ENCODE measurements at regions not wholly inside any gene's neighbourhood (a gene's known extent, or its start where the extent isn't known, plus 50 kb on each side); places are given as distances from the start of the nearest gene placed in this dataset.
"Not testable (repeated sequence)": the region's sequence is repeated elsewhere in the genome, so short reads cannot be mapped to it uniquely, and the experiment has no call there.

DNA sequence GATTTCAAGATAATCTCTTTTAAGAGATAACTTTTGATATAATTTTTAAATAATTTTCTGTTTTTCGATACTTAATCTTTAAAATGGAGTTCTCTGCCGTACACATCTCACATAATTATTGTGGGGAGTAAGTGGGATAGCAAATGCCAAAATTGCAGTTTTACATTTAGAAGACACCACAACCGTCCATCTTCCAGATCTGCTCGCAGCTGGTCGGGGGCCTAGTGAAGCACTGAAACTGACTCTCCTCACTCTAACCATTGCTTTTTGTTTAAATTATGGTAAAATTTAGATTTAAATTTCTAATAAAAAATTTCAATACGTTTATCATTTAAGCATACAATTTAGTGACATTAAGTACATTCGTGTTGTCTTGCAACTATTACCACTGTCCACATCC is 94.2 kb downstream of the PRR15 start:
- Histone ChIP-seq H3K4me1 (replicated peaks) (no peaks in the 10 kb centered on the region), H3K4me3 (no peak overlapping the region), H3K27ac (no peak overlapping the region), H3K36me3 (no peaks in the 10 kb centered on the region), H3K27me3 (replicated peaks; ENCODE audit: insufficient read depth) (no peaks in the 10 kb centered on the region), H3K9me3 (no peaks in the 10 kb centered on the region)
- 93% methylated on average over 7 of the region's 7 CpGs for WGBS
- intact Hi-C loops (cut with DNase I): no loop called here
- DNase-seq (ENCODE audit: low spot score): no peak
- TF ChIP-seq, protein P1, sequence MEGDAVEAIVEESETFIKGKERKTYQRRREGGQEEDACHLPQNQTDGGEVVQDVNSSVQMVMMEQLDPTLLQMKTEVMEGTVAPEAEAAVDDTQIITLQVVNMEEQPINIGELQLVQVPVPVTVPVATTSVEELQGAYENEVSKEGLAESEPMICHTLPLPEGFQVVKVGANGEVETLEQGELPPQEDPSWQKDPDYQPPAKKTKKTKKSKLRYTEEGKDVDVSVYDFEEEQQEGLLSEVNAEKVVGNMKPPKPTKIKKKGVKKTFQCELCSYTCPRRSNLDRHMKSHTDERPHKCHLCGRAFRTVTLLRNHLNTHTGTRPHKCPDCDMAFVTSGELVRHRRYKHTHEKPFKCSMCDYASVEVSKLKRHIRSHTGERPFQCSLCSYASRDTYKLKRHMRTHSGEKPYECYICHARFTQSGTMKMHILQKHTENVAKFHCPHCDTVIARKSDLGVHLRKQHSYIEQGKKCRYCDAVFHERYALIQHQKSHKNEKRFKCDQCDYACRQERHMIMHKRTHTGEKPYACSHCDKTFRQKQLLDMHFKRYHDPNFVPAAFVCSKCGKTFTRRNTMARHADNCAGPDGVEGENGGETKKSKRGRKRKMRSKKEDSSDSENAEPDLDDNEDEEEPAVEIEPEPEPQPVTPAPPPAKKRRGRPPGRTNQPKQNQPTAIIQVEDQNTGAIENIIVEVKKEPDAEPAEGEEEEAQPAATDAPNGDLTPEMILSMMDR (IDR thresholded peaks at IDR 0.05): no peak
- TF ChIP-seq POLR2AphosphoS5 (IDR thresholded peaks at IDR 0.05): no peak
- no peak for TF ChIP-seq POLR2A (IDR thresholded peaks at IDR 0.05)

DNA sequence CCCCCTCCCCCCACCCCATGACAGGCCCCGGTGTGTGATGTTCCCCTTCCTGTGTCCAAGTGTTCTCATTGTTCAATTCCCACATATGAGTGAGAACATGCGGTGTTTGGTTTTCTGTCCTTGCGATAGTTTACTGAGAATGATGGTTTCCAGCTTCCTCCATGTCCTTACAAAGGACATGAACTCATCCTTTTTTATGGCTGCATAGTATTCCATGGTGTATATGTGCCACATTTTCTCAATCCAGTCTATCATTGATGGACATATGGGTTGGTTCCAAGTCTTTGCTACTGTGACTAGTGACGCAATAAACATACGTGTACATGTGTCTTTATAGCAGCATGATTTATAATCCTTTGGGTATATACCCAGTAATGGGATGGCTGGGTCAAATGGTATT is 95.6 kb downstream of the PRR15 start:
- H3K9me3 ChIP-seq; H3K4me1 ChIP-seq (replicated peaks); H3K27ac ChIP-seq; H3K4me3 ChIP-seq; DNase-seq (ENCODE audit: low spot score); H3K36me3 ChIP-seq; H3K27me3 ChIP-seq (replicated peaks; ENCODE audit: insufficient read depth); intact Hi-C loops (cut with DNase I): not testable (repeated sequence)
- WGBS: 98% methylated on average over 5 of the region's 5 CpGs

DNA sequence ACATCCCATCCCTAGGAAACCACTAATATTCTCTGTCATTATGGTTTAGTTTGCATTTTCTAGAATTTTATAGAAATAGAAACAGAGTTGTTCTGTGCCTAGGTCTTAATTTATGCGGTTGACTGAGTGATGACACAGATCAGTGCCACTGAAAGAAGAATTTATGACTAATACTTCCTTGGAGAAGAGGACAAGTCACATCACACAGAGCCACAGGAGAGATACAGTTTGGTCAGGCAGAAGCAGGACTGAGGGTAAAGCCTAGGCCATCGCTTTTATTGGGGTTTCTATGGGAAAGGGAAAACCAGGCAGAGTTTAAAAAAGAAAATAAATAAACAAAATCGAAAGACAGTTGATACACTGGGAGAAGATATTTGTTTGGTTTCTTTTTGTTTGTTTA is 99.3 kb downstream of the PRR15 start:
- DNase-seq (ENCODE audit: low spot score); H3K4me3 ChIP-seq; H3K9me3 ChIP-seq; H3K27ac ChIP-seq; H3K36me3 ChIP-seq; intact Hi-C loops (cut with DNase I); H3K27me3 ChIP-seq (replicated peaks; ENCODE audit: insufficient read depth); H3K4me1 ChIP-seq (replicated peaks): not testable (repeated sequence)
- WGBS: 91% methylated on average over 3 of the region's 3 CpGs

DNA sequence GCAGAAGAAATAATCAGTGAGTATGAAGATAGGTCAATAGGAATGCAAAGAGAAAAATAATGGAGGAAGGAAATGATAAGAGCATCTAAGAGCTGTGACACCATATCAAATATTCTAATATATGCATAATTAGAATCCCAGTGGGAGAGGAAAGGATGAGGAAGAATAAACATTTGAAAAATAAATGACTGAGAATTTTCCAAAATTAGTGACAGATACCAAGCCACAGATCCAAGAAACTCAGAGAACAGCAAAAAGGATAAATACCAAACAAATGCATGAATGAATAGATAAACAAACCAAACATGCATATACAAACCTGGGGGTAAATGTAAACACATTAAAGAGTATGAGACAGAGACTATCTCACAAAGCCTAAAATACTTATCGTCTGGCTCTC is 101.4 kb downstream of the PRR15 start:
- 83% methylated on average over 1 of the region's 1 CpG for WGBS
- DNase-seq (ENCODE audit: low spot score); H3K4me1 ChIP-seq (replicated peaks); H3K27me3 ChIP-seq (replicated peaks; ENCODE audit: insufficient read depth); intact Hi-C loops (cut with DNase I); H3K9me3 ChIP-seq; H3K4me3 ChIP-seq; H3K36me3 ChIP-seq; H3K27ac ChIP-seq: not testable (repeated sequence)

DNA sequence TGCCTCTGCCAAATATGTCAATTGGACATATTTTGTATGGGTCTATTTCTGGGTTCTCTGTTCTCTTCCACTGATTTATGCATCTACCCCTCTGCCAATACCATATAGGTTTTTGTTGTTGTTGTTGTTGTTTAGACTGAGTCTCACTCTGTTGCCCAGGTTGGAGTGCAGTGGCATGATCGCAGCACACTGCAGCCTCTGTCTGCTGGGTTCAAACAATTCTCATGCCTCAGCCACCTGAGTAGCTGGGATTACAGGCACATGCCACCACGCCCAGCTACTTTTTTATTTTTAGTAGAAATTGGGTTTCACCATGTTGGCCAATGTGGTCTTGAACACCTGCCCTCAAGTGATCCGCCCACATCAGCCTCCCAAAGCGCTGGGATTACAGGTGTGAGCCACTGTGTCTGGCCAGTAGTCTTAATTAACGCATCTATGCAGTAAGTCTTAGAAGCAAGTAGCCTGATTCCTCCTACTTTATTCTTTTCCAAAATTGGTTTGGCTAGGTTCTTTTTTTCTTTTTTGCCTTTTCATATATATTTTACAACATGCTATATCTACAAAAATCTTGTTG is 103.5 kb downstream of the PRR15 start:
- H3K27ac ChIP-seq; DNase-seq (ENCODE audit: low spot score); H3K4me3 ChIP-seq; H3K36me3 ChIP-seq; intact Hi-C loops (cut with DNase I); H3K9me3 ChIP-seq; H3K4me1 ChIP-seq (replicated peaks); H3K27me3 ChIP-seq (replicated peaks; ENCODE audit: insufficient read depth): not testable (repeated sequence)
- 97% methylated on average over 5 of the region's 5 CpGs for WGBS

DNA sequence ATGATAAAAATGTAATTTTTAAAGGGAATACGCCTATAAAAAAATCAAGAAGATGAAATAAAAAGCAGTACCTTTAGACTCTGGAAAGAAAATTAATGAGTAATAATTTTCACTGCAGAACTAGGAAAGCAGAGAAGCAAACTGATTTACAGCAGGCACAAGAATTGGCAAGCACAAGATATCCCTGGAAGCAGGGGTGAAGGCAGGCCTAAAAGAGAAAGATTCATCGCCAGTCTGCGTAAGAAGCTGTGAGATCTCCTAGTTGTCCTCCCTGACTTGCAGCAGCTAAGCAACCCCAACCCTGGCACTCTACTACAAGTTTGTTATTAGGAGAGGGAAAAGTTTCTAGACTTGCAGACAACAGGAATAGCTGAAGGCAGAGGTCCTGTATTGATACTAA is 107.7 kb downstream of the PRR15 start:
- DNase-seq (ENCODE audit: low spot score); H3K4me3 ChIP-seq; H3K4me1 ChIP-seq (replicated peaks); intact Hi-C loops (cut with DNase I); H3K27me3 ChIP-seq (replicated peaks; ENCODE audit: insufficient read depth); H3K27ac ChIP-seq; H3K9me3 ChIP-seq; H3K36me3 ChIP-seq: not testable (repeated sequence)
- 67% methylated on average over 3 of the region's 3 CpGs for WGBS

DNA sequence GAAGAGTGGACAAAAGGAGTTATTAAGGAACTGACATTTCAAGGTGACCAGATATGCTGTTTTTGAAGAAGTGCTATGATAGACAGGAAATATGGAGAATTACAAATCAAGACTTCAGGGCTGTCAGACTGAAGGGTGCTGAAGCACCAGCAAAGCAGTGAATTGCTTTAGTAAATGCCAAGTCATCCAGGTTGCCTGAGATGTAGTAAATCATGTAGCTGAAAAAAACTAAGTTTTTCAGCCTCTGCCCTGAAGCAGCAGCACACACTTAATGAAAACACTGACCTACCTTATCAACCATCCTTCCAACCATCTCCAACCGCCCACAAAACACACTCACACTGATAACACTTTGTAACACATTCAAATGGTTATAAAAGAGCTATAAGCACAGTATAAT is 110.0 kb downstream of the PRR15 start:
- H3K36me3 ChIP-seq; DNase-seq (ENCODE audit: low spot score); H3K27ac ChIP-seq; H3K27me3 ChIP-seq (replicated peaks; ENCODE audit: insufficient read depth); H3K4me3 ChIP-seq; H3K4me1 ChIP-seq (replicated peaks); H3K9me3 ChIP-seq; intact Hi-C loops (cut with DNase I): not testable (repeated sequence)
- 95% methylated on average over 1 of the region's 1 CpG for WGBS

DNA sequence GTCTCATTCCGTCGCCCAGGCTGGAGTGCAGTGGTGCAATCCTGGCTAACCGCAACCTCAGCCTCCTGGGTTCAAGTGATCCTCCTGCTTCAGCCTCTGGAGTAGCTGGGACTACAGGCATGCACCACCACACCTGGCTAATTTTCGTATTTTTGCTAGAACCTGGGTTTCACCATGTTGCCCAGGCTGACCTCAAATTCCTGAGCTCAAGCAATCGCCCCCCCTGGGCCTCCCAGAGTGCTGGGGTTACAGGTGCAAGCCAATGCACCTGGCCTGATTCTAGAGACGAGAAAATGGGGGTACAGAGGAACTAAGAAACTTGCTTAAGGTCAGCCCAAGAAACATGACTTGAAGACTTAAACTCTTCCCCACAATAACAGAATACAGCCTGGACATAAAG is 111.0 kb downstream of the PRR15 start:
- DNase-seq (ENCODE audit: low spot score); H3K4me1 ChIP-seq (replicated peaks); H3K9me3 ChIP-seq; H3K36me3 ChIP-seq; H3K4me3 ChIP-seq; intact Hi-C loops (cut with DNase I); H3K27me3 ChIP-seq (replicated peaks; ENCODE audit: insufficient read depth); H3K27ac ChIP-seq: not testable (repeated sequence)
- 86% methylated on average over 5 of the region's 6 CpGs for WGBS

DNA sequence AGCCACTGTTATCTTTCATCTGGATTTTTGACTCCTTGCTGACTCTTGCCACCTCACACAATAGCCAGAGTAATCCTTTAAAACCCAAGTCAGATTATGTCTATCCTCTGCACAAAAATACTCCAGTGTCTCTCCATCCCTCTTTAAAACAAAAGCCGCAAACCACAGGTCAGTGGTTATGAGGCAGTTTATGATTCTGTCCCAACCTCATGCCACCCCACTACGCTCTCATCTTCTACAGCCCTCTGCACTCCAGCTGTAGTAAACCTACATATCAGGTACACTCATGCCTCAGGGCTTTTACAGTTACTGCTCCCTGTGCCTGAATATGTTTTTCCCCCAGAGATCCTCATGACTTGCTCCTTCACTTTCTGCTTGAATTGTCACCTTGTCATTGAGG is 113.6 kb downstream of the PRR15 start:
- H3K4me3 ChIP-seq; H3K27ac ChIP-seq; H3K4me1 ChIP-seq (replicated peaks); DNase-seq (ENCODE audit: low spot score); H3K36me3 ChIP-seq; intact Hi-C loops (cut with DNase I); H3K9me3 ChIP-seq; H3K27me3 ChIP-seq (replicated peaks; ENCODE audit: insufficient read depth): not testable (repeated sequence)
- WGBS: 100% methylated on average over 2 of the region's 2 CpGs

DNA sequence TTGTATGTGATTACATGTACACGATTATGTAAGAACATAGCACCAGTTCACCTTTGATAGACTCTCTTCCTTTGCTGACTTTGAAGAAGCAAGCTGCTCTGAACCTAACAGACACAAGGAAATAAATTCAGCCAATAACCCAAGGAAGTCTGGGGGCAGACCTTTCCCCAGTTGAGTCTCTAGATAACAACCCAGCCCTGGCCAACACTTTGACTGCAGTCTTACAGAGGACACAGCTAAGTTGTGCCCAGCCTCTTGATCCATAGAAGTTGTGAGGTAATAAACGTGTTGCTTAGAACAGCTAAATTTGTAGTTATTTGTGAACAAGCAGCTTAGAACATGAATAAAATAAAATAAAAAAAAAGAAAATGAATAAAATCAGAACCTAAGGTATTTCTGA is 116.3 kb downstream of the PRR15 start:
- H3K9me3 ChIP-seq; H3K4me3 ChIP-seq; H3K27ac ChIP-seq; H3K4me1 ChIP-seq (replicated peaks); intact Hi-C loops (cut with DNase I); DNase-seq (ENCODE audit: low spot score); H3K27me3 ChIP-seq (replicated peaks; ENCODE audit: insufficient read depth); H3K36me3 ChIP-seq: not testable (repeated sequence)
- 67% methylated on average over 2 of the region's 2 CpGs for WGBS

DNA sequence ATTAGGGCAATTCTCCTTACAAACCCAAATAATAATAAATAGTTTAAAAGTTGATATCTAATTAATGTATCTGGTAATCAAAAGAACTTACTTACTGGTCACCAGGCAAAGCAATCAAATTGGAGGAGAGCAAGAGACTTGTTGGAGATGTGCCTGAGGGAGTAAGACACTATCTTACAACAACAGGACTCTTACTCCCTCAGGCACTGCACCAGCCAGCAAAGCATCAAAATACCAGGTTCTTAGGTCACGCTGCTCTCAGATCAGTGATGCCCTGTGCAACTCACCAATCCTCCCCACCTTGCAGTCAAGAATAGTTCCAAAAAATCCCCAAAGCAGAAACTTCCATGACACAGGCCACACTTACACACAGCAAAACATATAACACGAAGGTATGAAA is 117.0 kb downstream of the PRR15 start:
- H3K27me3 ChIP-seq (replicated peaks; ENCODE audit: insufficient read depth); H3K36me3 ChIP-seq; H3K4me1 ChIP-seq (replicated peaks); intact Hi-C loops (cut with DNase I); H3K4me3 ChIP-seq; DNase-seq (ENCODE audit: low spot score); H3K9me3 ChIP-seq; H3K27ac ChIP-seq: not testable (repeated sequence)
- WGBS: 81% methylated on average over 2 of the region's 2 CpGs

DNA sequence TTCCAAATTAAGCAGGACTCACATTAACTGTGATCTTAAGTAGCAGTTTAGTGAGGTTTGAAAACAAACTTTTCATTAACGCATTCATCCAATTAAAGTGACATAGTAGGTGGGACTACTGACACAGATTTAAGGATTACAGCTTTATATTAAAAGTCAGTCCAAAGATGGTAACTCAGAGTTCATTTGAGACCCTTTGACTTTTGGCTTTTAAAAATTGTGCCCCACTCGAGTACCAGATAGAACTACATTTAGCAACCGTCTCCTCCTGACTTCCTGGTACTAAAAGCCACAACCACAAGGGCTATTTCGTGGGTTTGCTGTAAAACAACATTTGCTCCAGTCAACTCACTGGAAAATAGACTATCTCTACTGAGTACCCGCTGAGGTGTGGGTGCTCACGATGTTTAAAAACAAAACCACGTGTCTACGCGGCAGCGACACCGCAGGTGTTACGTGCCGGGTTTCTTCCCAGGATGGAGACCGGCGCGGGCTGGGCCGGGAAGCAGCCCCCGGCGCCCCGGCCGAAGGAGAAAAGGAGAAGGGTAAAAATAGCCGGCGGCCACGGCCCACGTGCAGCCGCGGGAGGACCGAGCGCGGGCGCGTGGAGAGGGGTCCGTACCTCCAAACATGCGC is 120.6 kb downstream of the PRR15 start:
- not testable (repeated sequence) for H3K9me3 ChIP-seq; DNase-seq (ENCODE audit: low spot score)
- under 1% methylated on average over 34 of the region's 34 CpGs for WGBS

More for the DNA sequence above, 120.6 kb downstream of the PRR15 start:
- H3K4me1 ChIP-seq (replicated peaks); H3K36me3 ChIP-seq; intact Hi-C loops (cut with DNase I); H3K27me3 ChIP-seq (replicated peaks; ENCODE audit: insufficient read depth): not testable (repeated sequence)
- H3K27ac ChIP-seq: peak overlapping the region; percentile 86 to 96
- H3K4me3 ChIP-seq: peak overlapping the region; percentile 72 to 81

All from prostate gland (tissue), 2 donors.